Renal cortical epithelial cell (primary cell): ENCODE measurements at regions not wholly inside any gene's neighbourhood (a gene's known extent, or its start where the extent isn't known, plus 50 kb on each side); places are given as distances from the start of the nearest gene placed in this dataset.
A peak's percentile ranks its signal among the peaks of the same experiment; 100 is the strongest.

Experiments
- DNase-seq: peaks from one replicate; pipeline ENCODE4 v3.0.0-alpha.2; 2011; ENCODE audit warnings: low read depth

DNA sequence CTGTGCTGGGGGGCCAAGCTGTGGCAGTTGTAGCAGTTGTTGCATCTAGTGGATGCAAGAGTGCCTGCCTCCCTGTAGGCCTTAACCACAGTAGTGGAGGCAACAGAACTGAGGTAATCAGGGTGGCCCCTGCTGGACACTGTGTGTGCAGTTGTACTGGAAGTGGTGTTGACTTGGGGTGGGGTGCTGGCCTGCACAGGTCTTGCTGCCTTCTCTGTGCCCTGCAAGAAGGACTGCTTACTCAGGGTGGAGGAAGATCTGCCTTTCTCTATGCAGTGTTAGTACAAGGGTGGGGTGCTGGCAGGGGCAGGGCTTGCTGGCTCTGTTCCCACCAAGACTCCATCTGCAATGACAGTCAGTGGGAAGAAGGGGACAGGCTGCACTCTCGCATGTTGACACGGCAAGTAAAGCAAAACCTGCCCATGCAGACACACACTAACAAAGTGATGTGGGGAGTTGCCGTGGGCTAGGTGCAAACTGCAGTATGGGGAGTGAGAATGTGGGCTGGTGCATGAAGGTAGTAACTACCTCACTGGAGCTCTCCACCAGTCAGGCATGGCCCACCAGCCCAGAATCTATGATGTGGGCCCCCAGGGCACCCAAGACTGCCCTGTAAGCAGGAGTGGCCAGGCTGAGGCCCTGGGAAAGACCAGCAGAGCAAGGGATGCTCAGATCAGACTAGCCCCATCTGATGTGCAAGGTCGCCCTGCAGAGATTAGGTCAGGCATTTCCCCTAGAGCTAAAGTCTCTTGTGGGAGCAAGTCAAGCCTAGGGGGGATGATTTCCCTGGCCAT, 594.9 kb downstream of the TECRL start:
- no peak for DNase-seq

DNA sequence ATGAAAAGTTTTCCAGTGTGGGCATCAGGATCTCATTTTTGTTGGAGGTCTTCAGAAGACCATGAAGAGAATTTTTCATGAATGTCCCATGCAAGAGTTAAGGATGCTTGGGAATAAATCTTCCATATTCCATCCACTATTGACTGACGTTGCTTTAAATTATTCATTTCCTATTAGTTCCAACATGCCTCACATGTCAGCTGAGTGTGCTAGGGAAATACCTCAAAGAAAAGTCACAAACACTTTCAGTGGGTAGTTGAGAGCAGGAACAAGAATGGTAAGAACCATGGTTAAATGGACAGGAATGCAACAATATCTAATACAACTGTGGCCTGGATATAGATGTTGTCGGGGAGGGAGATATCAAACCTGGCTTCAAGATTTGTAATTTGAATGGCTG, 610.1 kb downstream of the TECRL start:
- DNase-seq: no peak

DNA sequence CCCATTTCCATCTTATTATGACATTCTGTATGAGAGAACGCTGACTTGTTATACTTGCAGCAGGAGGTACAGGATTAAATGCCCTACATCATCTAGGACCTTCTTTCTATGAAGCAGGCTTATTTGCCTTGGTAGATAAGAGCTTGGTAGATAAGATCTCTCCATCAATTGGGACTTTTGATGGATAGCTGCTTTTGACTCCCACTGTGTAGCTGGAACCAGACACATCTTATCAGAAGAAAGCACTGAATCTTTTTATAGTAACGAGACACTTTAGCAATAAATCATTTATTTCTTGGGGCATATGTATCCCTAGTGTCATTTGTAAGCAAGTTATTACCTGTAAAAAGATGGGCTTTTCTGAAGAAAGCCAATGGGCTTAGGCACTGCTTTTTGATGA, 613.9 kb downstream of the TECRL start:
- DNase-seq: no peak

DNA sequence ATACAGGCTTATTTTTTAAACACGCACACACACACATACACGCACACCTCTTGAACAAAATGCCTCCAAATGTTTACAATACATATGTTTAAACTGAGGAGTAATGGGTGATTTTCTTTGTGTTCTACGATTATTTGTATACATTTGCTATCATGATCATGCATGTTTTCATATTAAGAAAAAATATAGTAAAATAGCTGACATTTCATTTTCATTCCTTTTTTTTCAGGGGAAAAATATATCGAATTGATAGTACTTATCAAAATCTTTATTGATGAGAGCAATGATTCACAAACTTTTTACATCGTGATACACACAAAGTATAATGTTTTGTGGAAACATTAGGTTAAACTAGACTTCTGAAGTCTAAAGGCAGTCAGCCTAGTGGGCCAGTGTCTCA, 618.9 kb downstream of the TECRL start:
- DNase-seq: no peak

DNA sequence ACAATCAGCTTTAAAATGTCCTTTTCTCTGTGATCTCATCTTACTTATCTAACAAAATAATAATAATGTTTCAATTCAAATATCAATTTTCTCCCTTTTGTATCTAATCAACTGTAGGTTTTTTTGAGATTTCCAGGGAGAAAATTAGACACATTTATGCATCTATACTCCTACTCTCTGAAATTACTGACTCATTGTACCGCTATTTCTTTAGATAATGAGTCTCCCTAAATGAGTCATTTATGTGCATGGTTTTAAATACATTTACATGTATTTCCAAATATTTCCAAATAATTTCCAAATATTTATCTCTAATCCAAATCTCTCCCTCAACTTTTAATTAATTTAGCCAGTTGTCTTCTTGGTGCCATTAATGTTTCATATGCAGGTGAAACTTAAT, 621.0 kb downstream of the TECRL start:
- no peak for DNase-seq

DNA sequence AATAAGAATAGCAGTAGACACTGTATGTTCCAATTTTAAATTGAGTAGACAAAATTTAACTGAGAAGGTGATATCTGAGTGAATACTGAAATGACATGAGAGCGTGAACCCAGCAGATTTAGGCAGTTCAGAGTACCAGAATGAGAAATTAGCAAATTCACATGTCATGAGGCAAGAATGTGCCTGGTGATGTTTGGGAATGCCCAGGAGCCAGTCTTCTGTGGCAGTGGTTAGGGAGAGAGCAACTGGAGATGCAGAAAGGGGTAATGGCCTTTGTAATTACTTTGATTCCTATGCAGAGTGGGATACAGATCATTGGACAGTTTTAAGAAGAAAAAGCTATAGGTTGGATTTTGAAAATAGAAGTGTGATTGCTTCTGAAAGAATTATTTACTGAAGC, 621.9 kb downstream of the TECRL start:
- no peak for DNase-seq

DNA sequence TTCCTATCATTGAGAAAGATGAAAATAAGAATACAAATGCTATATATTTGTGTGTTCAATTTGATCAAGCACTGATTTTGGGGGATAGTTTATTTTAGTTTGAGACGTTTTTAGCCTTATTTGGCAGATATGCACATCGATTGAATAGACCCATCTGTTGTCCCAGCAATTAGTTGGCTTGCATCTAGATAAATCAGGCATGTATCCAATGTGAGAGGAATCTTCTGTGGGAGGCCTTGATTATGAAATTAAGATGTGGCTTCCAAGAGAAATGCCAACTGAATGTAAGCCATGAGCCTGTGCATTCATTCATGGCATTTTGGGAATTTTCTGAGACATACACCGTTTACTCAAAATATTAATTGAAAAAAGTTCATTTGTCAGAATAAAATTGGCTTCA, 623.1 kb downstream of the TECRL start:
- DNase-seq: no peak

DNA sequence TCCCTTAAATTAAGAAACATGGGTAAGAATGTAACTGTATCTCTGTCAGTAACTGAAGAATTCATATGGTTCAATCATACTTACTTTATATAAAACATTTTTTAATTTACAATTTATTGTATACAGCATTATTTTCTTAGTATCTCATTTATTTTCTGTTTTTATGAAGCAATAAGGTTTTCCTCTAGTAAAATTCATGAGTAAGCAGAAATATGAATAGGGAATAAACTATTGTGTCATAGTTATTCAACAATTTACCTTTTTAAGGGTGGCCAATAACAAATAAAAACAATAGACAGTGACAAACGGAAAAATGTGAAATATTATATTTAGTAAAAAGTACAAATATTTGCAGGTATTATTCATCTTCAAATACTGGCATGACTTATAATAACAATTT, 624.4 kb downstream of the TECRL start:
- no peak for DNase-seq

DNA sequence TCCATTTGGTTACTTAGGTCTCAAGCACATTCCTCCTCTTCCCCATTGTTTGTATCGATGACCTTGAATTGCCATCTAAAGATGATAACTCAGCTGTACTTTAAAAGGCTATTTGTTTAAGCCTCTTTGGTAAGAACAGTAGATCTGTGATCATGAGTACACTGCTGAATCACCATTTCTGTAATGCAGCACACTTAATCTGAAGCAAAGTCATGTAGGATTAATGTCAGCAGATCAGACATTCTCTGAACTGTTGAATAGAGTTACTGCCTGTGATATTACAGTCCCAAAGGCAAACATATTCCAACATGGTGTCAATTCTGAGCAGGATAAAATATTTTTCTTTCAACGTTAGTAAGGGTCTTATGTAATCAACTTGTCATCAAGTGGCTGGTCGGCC, 631.6 kb downstream of the TECRL start:
- no peak for DNase-seq

DNA sequence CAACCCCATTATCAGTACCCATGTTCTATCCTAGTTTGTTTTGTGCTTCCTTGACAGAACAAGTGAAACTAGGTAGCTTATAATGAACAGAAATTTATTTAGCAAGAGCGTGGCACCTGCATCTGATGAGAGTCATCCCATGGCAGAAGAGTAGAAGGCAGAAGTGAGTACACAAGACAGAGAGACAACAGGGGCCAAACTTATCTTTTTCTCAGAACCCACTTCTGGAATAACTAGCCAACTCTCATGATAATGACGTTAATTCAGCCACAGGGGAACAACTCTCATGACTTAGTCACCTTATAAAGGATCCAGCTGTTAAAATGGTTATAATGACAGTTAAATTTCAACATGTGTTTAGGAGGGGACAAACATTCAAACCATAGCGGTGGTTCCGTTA, 644.9 kb downstream of the TECRL start:
- no peak for DNase-seq

DNA sequence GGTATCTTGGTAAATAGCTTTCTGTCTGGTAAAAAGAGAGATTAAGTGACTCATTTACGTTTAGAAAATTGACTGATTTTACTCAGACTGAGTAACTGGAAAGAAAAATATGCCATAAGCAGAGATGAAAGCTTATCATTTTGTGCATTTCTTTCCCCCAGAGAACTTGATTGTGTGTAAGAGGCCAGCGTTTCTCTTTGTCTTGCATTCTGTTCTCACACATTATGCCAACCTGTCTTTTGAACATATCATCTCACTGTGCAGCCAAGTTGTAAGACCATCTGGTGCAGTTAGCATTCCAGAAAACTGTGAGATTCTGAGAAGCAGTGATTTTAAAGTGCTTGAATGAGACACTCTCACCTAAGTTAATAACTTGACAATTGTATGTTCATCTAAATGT, 651.3 kb downstream of the TECRL start:
- DNase-seq: no peak

DNA sequence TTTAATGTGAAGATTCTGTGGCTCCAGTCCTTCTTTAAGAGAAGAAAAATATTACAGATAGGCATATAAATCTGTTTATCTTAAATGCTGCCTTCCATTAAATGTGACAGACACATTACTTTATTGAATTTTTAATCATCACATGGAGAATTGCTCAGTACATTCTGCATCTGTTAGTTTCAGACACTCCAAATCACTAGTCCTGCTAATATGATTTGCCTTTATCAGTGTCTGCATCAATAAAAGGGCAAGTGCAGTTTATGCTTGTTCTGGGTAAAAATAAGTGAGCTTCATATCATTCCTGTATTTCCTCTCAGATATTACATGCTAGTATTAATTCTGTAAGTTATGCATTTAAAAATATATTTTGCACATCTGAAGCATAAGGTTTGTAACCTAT, 666.4 kb downstream of the TECRL start:
- no peak for DNase-seq

DNA sequence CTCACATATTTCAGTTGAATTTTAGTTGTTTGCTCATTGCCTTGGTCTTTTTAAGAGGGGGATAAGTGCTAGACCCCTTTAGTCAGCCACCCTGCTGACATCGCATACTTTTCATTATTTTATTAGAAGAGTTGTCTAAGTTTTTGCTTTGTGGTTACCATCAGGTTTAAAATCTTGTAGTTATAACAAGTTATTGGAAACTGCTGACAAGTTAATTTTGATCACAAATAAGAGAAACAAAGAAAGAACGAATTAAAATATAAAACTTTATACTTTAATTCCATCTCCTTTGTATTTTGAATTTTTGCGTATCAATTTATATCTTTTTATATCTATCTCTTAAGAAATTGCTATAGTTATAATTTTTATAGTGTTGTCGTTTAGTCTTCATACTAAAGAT, 679.7 kb downstream of the TECRL start:
- DNase-seq: no peak

DNA sequence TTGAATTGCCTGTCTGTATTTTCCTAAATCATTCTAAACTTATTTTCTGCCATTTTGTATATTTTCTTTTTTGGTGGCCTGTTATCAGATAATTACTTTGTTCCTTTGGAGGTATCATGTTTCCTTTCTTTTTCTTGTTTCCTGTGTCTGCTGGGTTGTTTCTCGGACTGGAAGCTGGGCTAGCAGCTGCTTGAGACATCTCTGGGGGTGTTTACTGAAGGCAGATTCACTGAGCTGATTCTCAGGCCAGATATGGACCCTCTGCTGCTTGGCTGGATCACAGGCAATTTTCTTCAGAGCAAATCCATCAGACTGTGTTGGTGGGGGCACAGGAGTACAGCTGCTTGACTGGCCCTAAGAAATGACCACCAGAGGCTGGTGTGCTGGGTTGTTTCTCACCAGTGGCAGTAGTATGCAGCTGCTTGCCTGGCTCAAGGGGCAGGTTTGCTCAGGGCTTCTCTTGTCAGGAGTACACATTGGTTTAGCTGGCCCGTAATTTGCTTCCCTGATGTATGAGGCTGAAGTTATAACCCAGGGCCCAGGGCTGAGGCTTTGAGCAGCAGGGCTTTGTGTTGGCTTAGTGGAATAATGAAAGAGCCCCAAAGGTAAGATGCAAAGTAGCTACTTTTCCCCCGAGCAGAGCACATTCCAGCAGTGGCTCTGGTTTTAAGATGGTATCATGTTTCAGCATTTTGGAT, 680.6 kb downstream of the TECRL start:
- DNase-seq: no peak

DNA sequence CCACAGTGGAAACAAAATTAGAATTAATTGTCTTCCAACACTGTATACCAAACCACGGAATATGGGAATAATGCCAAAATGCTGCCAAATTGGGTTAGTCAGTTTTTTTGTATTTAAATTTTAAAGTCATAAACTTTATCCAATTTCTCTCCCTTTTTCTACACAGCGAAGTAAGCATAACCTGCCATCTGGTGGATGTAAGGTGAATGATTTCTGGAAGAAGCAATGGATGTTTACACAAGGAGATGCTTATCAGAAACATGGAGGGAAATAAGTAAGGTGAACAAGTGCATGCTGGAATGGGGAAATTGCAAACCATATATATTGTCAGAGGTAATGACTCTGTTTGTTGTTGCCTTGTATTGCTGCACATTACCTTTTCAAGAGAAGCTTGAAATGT, 691.9 kb downstream of the TECRL start:
- peak; percentile 7 for DNase-seq

DNA sequence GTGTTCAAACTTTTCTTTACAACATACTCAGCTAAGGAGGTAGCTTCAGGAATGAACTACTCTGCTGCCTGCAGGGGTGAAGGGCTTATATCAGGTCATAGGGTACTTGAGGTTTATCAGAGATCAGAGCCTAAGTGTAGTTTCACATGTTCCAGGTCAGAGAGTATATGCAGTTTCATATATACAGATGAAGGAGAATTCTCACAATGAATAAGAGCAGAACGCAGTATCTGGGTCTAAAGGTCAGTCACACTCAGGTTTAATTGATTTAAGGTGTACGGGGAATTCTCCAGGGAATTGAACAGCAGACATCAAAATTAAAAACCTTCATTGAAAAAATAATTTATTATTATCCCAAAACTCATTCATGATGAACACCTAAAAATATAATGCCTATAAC, 700.6 kb downstream of the TECRL start:
- DNase-seq: no peak

DNA sequence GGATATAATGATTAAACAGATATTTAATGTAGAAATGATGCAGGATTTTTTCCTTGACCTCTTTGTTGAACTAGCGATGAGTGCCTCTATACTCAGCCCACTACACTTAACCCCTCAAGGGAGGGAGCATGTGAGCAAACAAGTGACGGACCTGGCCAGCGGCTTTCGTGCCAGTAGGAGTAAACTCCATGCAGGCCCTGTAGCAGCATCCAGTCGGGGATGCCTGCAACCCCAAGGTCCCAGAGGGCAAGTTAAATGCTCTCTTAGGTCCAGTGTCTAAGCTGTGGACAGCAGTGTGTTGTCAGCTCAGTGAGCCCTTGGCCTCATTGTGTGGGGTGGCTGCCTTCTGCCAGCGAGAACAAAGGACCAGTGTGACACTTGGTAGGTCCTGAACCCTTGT, 708.7 kb downstream of the TECRL start:
- DNase-seq: no peak

DNA sequence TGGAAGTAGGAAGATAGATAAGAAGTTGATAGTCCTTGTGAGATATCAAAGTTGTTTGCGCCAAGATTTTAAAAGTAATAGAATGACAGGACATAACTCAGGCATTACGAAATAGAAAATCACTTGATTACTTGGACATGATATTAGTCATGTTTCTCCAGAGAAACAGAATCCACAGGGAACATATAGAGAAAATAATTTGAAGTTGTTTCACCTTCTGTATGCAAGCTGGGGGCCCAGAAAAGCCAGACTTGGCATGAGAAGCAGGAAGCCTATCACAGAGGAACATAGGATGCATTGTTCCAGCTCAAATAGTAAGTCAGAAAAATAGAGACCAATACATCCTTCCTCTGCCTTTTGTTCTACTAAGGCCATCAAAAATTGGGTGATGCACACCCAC, 715.9 kb downstream of the TECRL start:
- no peak for DNase-seq

DNA sequence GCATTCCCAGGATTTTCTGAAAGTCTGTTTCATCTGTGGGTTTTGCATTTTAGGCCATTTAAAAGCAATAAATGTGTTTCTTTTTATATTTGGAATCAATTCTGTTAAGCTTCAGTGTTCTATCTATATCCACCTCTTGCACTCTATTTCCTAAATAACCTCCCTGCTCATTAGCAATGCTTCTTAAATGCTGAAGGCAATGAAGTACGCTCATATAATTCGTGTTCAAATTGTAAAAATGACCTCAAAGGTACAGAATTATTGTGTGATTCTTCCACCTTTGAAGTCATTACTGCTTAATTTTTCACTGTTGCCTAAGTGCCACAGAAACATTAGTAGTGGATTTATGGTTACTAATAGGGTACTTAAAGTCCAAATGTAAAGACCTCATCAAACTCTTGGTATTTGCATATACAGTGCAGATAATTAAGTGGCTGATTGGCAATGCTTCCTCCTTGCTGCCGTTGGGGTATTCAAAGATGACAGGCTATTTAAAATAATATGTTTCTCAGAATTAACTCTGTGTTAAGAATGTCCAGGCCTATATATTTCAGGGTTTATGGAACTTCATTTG, 730.8 kb downstream of the TECRL start:
- no peak for DNase-seq

DNA sequence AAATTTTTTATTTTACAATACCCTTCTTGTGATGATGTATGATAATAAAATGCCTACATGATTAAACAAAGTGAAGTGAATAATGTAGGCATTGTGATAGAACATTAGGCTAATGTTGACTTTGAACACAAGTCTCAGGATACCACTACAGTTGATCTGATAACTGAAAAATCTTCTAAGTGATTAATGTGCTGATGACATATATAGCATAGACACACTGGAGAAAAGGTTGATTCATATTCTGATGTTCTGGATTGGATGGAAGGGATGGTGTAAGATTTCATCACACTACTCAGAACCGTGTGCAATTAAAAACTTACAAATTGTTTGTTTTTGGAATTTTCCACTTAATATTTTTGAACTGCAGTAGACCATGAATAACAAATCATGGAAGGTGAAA, 738.5 kb downstream of the TECRL start:
- DNase-seq: no peak

DNA sequence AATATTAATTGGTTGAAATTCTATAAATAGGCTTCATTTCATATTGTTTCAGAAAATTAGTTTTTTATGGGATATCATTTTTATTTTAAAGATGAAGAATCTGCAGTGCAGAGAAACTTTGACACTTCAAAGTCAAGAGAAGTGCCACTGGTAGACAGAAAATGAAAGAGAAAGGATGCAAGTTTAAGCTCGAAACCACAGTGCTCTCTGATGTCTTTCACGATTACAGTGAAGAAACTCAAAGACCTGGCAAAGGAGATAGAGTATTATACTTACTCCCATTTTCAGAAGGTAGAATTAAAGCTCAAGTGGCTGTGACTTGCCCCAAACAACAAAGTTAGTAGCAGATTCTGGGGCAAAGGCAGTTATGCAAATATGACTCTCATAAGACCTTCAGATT, 745.4 kb downstream of the TECRL start:
- no peak for DNase-seq

DNA sequence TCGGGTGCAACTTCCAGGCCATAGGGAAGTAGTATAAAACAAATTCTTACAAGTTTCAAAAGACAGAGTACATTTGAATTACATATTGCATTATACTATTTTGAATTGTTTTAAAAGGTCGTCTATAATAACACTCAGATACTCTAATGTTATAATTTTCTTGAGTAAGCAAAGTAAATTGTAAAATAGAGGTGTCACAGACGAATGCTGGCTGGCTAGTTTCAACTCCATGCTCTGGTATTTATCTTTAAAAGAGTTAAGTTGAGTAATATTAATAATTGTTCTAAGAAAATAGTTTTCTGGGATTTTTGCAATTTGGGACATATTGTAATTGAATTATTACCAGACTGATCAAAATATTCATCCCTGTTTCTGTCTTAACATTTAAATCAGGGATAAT, 764.9 kb downstream of the TECRL start:
- no peak for DNase-seq

DNA sequence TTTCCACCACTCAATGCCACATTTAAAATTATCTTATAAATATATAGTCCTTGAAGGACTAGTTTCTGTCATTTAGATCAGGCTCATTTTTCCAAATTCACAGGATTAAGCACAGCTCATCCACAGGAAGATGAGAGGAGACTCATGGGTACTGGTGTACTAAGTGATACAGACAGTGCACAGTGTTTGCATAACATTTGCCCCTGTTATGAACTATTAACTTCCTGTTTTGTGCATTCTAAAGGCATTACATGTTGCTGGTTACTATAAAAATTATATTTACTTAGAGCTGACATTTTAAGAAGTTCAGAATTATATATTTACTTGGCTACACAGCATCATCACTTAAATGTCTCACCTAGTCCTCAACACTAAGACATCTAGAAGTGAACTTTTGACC, 772.0 kb downstream of the TECRL start:
- DNase-seq: no peak
